ENCODE measurements at regions not wholly inside any gene's neighbourhood (a gene's known extent, or its start where the extent isn't known, plus 50 kb on each side); places are given as distances from the start of the nearest gene placed in this dataset.

DNA sequence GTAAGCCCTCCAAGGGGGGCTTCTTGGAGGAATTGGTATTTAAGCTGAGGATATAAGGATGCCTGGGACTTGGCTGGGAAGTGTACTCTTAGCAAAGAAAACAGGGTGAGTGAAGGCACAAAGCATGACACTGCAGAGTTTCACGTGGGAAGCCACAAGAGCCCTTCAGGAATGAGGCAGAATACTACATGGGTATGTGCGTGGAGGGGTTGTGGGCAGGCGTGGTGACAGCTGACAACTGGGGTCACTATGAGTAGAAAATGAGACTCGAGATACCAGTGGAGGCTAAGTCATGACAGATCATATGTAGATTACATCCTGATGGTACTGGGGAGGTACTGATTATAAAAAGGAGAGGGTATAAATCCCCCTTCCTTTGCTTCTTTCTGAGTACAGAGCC lies 78.1 kb upstream of the XYLT1 start:
- Histone ChIP-seq H3K4me1 (ENCODE audit: control extremely low read depth in 1 of 4, control insufficient read depth in 4 of 4, insufficient read depth in 4 of 4, low read length in 3 of 4) (no peaks in the 10 kb centered on the region), H3K4me3 (ENCODE audit: control insufficient read depth in 1 of 7, extremely low read depth in 1 of 7, insufficient read depth in 4 of 7, low read depth in 2 of 7, low read length in 6 of 7) (no peak overlapping the region), H3K27me3 (replicated peaks in 2 of 5; ENCODE audit: control insufficient read depth in 4 of 5, insufficient read depth in 5 of 5, low read length in 4 of 5) (no peaks in the 10 kb centered on the region), H3K9me3 (ENCODE audit: control extremely low read depth in 1 of 5, control insufficient read depth in 4 of 5, insufficient read depth in 2 of 5, low read depth in 1 of 5, low read length in 4 of 5) (peaks cover 0 to 3% (median 0%) of the 10 kb centered on the region in 5 experiments), H3K36me3 (ENCODE audit: control insufficient read depth in 4 of 4, insufficient read depth in 4 of 4, low read length in 3 of 4) (no peaks in the 10 kb centered on the region), H3K27ac (ENCODE audit: insufficient read depth in 1 of 2, low read depth in 1 of 2, low read length in 2 of 2, poor library complexity in 1 of 2, severe bottlenecking in 2 of 2) (no peak overlapping the region)
- ChIA-PET POLR2A (no interaction called here), CTCF (no interaction called here)
- 88% methylated on average over 4 of the region's 4 CpGs for WGBS (ENCODE audit: insufficient coverage)
- no peak for DNase-seq

DNA sequence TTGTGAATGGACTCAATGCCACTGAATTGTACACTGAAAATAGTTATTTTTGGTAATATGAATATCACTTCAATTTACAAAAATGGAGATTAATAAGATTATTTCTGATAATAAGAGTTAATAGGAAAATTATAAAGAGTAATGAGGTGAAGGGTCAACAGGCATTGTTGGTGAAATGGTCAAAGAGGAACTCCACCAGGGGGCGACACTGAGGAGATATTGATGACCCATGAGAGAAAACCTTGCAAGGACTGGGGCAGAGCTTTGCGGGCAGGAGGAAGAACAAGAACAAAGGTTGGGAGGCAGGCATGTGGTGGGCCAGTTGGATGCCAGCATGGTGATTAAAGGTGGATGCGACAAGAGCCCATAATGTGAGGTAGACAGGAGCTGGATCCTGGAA lies 74.0 kb upstream of the XYLT1 start:
- 77% methylated on average over 3 of the region's 3 CpGs for WGBS (ENCODE audit: insufficient coverage)
- Histone ChIP-seq H3K4me3 (ENCODE audit: control insufficient read depth in 1 of 7, extremely low read depth in 1 of 7, insufficient read depth in 4 of 7, low read depth in 2 of 7, low read length in 6 of 7) (no peak overlapping the region), H3K9me3 (ENCODE audit: control extremely low read depth in 1 of 5, control insufficient read depth in 4 of 5, insufficient read depth in 2 of 5, low read depth in 1 of 5, low read length in 4 of 5) (peaks cover 0 to 3% (median 0%) of the 10 kb centered on the region in 5 experiments), H3K27me3 (replicated peaks in 2 of 5; ENCODE audit: control insufficient read depth in 4 of 5, insufficient read depth in 5 of 5, low read length in 4 of 5) (no peaks in the 10 kb centered on the region), H3K27ac (ENCODE audit: insufficient read depth in 1 of 2, low read depth in 1 of 2, low read length in 2 of 2, poor library complexity in 1 of 2, severe bottlenecking in 2 of 2) (no peak overlapping the region), H3K36me3 (ENCODE audit: control insufficient read depth in 4 of 4, insufficient read depth in 4 of 4, low read length in 3 of 4) (no peaks in the 10 kb centered on the region), H3K4me1 (ENCODE audit: control extremely low read depth in 1 of 4, control insufficient read depth in 4 of 4, insufficient read depth in 4 of 4, low read length in 3 of 4) (no peaks in the 10 kb centered on the region)
- CTCF ChIA-PET: no interaction called here
- POLR2A ChIA-PET: no interaction called here
- DNase-seq: peak in 1 of 3 donors; percentile 3

DNA sequence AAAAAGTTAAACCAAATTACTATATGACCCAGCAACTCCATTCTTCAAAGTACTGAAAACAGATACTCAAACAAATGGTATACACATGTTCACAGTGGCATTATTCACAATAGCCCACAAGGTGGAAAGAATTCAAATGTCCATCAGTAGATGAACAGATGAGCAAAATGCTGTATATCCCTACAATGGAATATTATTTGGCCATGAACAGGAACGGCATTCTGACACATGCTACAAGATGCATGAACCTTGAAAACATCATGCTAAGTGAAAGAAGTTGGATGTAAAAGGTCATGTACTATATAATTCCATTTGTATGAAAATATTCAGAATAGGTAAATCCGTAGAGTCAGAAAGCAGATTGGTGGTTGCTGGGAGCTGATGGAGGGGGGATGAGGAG lies 73.5 kb upstream of the XYLT1 start:
- no peak overlapping the region for H3K4me3 ChIP-seq (ENCODE audit: control insufficient read depth in 1 of 7, extremely low read depth in 1 of 7, insufficient read depth in 4 of 7, low read depth in 2 of 7, low read length in 6 of 7)
- H3K4me1 ChIP-seq (ENCODE audit: control extremely low read depth in 1 of 4, control insufficient read depth in 4 of 4, insufficient read depth in 4 of 4, low read length in 3 of 4): no peaks in the 10 kb centered on the region
- no peak for DNase-seq
- H3K27me3 ChIP-seq (replicated peaks in 2 of 5; ENCODE audit: control insufficient read depth in 4 of 5, insufficient read depth in 5 of 5, low read length in 4 of 5): no peaks in the 10 kb centered on the region
- H3K27ac ChIP-seq (ENCODE audit: insufficient read depth in 1 of 2, low read depth in 1 of 2, low read length in 2 of 2, poor library complexity in 1 of 2, severe bottlenecking in 2 of 2): no peak overlapping the region
- peaks cover 0 to 3% (median 0%) of the 10 kb centered on the region in 5 experiments for H3K9me3 ChIP-seq (ENCODE audit: control extremely low read depth in 1 of 5, control insufficient read depth in 4 of 5, insufficient read depth in 2 of 5, low read depth in 1 of 5, low read length in 4 of 5)
- 95% methylated on average over 2 of the region's 2 CpGs for WGBS (ENCODE audit: insufficient coverage)
- POLR2A ChIA-PET: no interaction called here
- CTCF ChIA-PET: no interaction called here
- H3K36me3 ChIP-seq (ENCODE audit: control insufficient read depth in 4 of 4, insufficient read depth in 4 of 4, low read length in 3 of 4): no peaks in the 10 kb centered on the region

DNA sequence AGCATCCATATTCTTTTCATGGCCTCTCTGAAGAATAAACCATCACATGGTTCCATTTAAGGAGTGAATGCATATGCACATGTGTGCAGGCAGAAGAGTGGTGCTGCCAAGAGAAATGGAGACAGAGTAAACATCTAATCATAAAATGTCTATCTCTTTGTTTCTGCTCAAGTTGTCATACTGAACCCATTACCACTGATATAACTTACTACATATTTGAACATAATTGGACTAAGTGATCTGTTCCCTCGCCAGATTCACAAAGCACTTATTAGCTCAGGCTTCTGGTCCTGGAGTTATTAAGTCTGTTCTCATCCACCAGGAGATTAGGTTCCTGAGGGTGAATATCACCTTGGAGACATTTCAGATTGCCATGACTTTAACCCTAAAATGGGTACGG lies 72.3 kb upstream of the XYLT1 start:
- POLR2A ChIA-PET: no interaction called here
- H3K27me3 ChIP-seq (replicated peaks in 2 of 5; ENCODE audit: control insufficient read depth in 4 of 5, insufficient read depth in 5 of 5, low read length in 4 of 5): no peaks in the 10 kb centered on the region
- WGBS (ENCODE audit: insufficient coverage): 95% methylated on average over 2 of the region's 2 CpGs
- no peaks in the 10 kb centered on the region for H3K4me1 ChIP-seq (ENCODE audit: control extremely low read depth in 1 of 4, control insufficient read depth in 4 of 4, insufficient read depth in 4 of 4, low read length in 3 of 4)
- CTCF ChIA-PET: interaction anchor here (1.1 to 2.6 kb wide), 2 partner anchors 13 to 16 kb away, joined by 3 to 8 read pairs; no protein-coding TSS in a partner anchor
- H3K27ac ChIP-seq (ENCODE audit: insufficient read depth in 1 of 2, low read depth in 1 of 2, low read length in 2 of 2, poor library complexity in 1 of 2, severe bottlenecking in 2 of 2): no peak overlapping the region
- no peak for DNase-seq
- H3K4me3 ChIP-seq (ENCODE audit: control insufficient read depth in 1 of 7, extremely low read depth in 1 of 7, insufficient read depth in 4 of 7, low read depth in 2 of 7, low read length in 6 of 7): no peak overlapping the region
- peaks cover 0 to 1% (median 0%) of the 10 kb centered on the region in 5 experiments for H3K9me3 ChIP-seq (ENCODE audit: control extremely low read depth in 1 of 5, control insufficient read depth in 4 of 5, insufficient read depth in 2 of 5, low read depth in 1 of 5, low read length in 4 of 5)
- no peaks in the 10 kb centered on the region for H3K36me3 ChIP-seq (ENCODE audit: control insufficient read depth in 4 of 4, insufficient read depth in 4 of 4, low read length in 3 of 4)

DNA sequence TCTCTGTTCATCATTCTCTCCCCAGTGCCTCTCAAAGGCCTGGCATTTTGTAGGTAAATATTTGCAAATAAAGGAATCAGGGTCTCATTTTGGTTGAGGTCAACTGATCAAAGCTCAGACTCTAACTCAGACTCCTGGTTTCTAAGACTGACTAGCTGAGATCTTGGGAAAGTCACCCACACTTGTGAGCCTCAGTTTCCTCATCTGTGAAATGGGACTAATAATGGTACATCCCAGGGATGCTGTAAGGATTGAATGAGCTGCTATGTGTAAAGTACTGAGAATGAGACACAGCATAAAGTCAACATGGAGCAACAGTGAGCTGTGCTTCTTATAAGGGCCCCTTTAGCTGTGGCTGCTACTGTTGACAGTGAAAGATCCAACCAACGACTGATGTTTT lies 70.6 kb upstream of the XYLT1 start:
- Histone ChIP-seq H3K36me3 (ENCODE audit: control insufficient read depth in 4 of 4, insufficient read depth in 4 of 4, low read length in 3 of 4) (no peaks in the 10 kb centered on the region), H3K4me1 (ENCODE audit: control extremely low read depth in 1 of 4, control insufficient read depth in 4 of 4, insufficient read depth in 4 of 4, low read length in 3 of 4) (no peaks in the 10 kb centered on the region), H3K27ac (ENCODE audit: insufficient read depth in 1 of 2, low read depth in 1 of 2, low read length in 2 of 2, poor library complexity in 1 of 2, severe bottlenecking in 2 of 2) (no peak overlapping the region), H3K27me3 (replicated peaks in 2 of 5; ENCODE audit: control insufficient read depth in 4 of 5, insufficient read depth in 5 of 5, low read length in 4 of 5) (peaks cover 0 to 2% (median 0%) of the 10 kb centered on the region in 5 experiments), H3K4me3 (ENCODE audit: control insufficient read depth in 1 of 7, extremely low read depth in 1 of 7, insufficient read depth in 4 of 7, low read depth in 2 of 7, low read length in 6 of 7) (no peak overlapping the region), H3K9me3 (ENCODE audit: control extremely low read depth in 1 of 5, control insufficient read depth in 4 of 5, insufficient read depth in 2 of 5, low read depth in 1 of 5, low read length in 4 of 5) (no peaks in the 10 kb centered on the region)
- POLR2A ChIA-PET: no interaction called here
- WGBS (ENCODE audit: insufficient coverage): no CpG with 5 or more reads among the region's 1 CpG
- DNase-seq: no peak
- CTCF ChIA-PET: interaction anchor here (0.8 to 2.6 kb wide), 4 partner anchors 12 to 66 kb away, joined by 3 to 8 read pairs (median 4); no protein-coding TSS in a partner anchor

DNA sequence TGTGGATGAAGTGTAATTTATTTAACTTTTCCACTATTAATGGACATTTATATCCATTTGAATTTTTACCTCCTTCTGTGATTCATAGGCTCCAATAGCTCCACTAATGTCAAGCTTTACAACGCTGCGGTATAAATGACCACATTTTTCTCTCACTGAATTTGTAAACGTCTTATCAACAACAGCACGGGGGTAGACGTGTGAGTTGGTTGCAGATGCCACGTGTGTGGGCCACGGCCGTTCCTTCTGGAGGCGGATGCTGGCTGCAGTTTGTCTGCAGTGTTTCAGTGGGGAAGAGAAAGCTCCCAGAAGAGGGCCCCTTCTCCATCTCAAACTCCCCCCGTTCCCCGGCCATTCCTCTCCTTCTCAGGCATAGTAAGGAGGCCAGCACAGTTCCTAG lies 68.2 kb upstream of the XYLT1 start:
- H3K4me1 ChIP-seq (ENCODE audit: control extremely low read depth in 1 of 4, control insufficient read depth in 4 of 4, insufficient read depth in 4 of 4, low read length in 3 of 4): no peaks in the 10 kb centered on the region
- no peak for DNase-seq
- ChIA-PET POLR2A (no interaction called here), CTCF (no interaction called here)
- WGBS (ENCODE audit: insufficient coverage): 92% methylated on average over 9 of the region's 11 CpGs
- peaks cover 0 to 2% (median 0%) of the 10 kb centered on the region in 5 experiments for H3K27me3 ChIP-seq (replicated peaks in 2 of 5; ENCODE audit: control insufficient read depth in 4 of 5, insufficient read depth in 5 of 5, low read length in 4 of 5)
- no peaks in the 10 kb centered on the region for H3K9me3 ChIP-seq (ENCODE audit: control extremely low read depth in 1 of 5, control insufficient read depth in 4 of 5, insufficient read depth in 2 of 5, low read depth in 1 of 5, low read length in 4 of 5)
- no peak overlapping the region for H3K4me3 ChIP-seq (ENCODE audit: control insufficient read depth in 1 of 7, extremely low read depth in 1 of 7, insufficient read depth in 4 of 7, low read depth in 2 of 7, low read length in 6 of 7)
- H3K27ac ChIP-seq (ENCODE audit: insufficient read depth in 1 of 2, low read depth in 1 of 2, low read length in 2 of 2, poor library complexity in 1 of 2, severe bottlenecking in 2 of 2): no peak overlapping the region
- H3K36me3 ChIP-seq (ENCODE audit: control insufficient read depth in 4 of 4, insufficient read depth in 4 of 4, low read length in 3 of 4): no peaks in the 10 kb centered on the region

DNA sequence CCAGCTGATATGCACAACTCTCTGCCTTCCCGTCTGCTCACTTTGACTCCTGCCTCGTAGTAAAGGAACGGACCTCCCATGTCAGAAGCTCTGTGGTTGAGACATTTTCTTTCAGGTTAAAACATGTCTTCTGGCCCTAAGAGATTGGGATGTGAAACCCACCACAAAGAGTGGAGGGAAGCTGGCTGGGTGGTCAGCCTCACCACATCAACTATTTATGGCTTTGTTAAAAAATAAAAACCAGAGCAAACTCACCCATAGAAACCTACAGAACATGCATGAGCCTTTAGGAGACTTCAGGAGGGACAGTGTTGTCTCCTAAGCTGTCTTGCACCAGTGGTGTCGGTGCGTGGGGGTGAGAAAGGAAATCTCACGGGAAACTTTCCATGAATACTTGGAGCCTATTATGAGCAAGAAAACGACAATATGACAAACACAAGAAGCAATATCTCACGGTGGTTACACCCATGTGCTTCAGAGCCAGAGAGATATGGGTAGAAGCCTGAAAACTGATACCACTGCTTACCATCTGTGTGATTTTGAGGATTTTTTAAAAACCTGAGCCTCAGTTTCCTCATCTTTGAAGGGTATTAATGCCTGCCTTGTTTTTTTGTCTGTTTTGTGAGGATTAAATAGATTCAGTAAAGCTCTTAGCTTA lies 61.7 kb upstream of the XYLT1 start:
- Histone ChIP-seq H3K4me3 (ENCODE audit: control insufficient read depth in 1 of 7, extremely low read depth in 1 of 7, insufficient read depth in 4 of 7, low read depth in 2 of 7, low read length in 6 of 7) (no peak overlapping the region), H3K27me3 (replicated peaks in 2 of 5; ENCODE audit: control insufficient read depth in 4 of 5, insufficient read depth in 5 of 5, low read length in 4 of 5) (no peaks in the 10 kb centered on the region), H3K9me3 (ENCODE audit: control extremely low read depth in 1 of 5, control insufficient read depth in 4 of 5, insufficient read depth in 2 of 5, low read depth in 1 of 5, low read length in 4 of 5) (peaks cover 0 to 5% (median 0%) of the 10 kb centered on the region in 5 experiments), H3K27ac (ENCODE audit: insufficient read depth in 1 of 2, low read depth in 1 of 2, low read length in 2 of 2, poor library complexity in 1 of 2, severe bottlenecking in 2 of 2) (no peak overlapping the region), H3K4me1 (ENCODE audit: control extremely low read depth in 1 of 4, control insufficient read depth in 4 of 4, insufficient read depth in 4 of 4, low read length in 3 of 4) (peaks cover 0 to 6% (median 0%) of the 10 kb centered on the region in 4 experiments), H3K36me3 (ENCODE audit: control insufficient read depth in 4 of 4, insufficient read depth in 4 of 4, low read length in 3 of 4) (no peaks in the 10 kb centered on the region)
- WGBS (ENCODE audit: insufficient coverage): 86% methylated on average over 7 of the region's 8 CpGs
- CTCF ChIA-PET: no interaction called here
- peak in 2 of 3 donors; percentile 5 to 17 for DNase-seq
- POLR2A ChIA-PET: no interaction called here
